NCI-H1694 treated with DMSO at 0.1 percent for 48 hours (cell line): ENCODE measurements at regions not wholly inside any gene's neighbourhood (a gene's known extent, or its start where the extent isn't known, plus 50 kb on each side); places are given as distances from the start of the nearest gene placed in this dataset.

Experiments
- DNase-seq: peaks from one replicate; lab custom pipeline; 2025; lab: John Stamatoyannopoulos, UW

GRCh38 chr4:59068722-59069418 lies 1958.7 kb upstream of the IGFBP7 start:
- DNase-seq = no peak

- DNase-seq = no peak
Observed at GRCh38 chr4:59086410-59086809, 1976.2 kb upstream of the IGFBP7 start.

- no peak for DNase-seq
Observed at GRCh38 chr4:59091146-59092142, 1981.3 kb upstream of the IGFBP7 start.

GRCh38 chr4:59094505-59094904 lies 1984.3 kb upstream of the IGFBP7 start:
- no peak for DNase-seq

- DNase-seq = no peak
Observed at GRCh38 chr4:59102311-59102710, 1992.1 kb upstream of the IGFBP7 start.

GRCh38 chr4:59120287-59120814 lies 2010.2 kb upstream of the IGFBP7 start:
- no peak for DNase-seq

GRCh38 chr4:59122626-59123025 lies 2012.4 kb upstream of the IGFBP7 start:
- DNase-seq = peak; percentile 32

GRCh38 chr4:59126159-59126558 lies 2016.0 kb upstream of the IGFBP7 start:
- DNase-seq = no peak

- no peak for DNase-seq
Observed at GRCh38 chr4:59127006-59127405, 2016.8 kb upstream of the IGFBP7 start.

GRCh38 chr4:59127743-59128142 lies 2017.6 kb upstream of the IGFBP7 start:
- DNase-seq = peak; percentile 17

GRCh38 chr4:59135248-59135985 lies 2025.2 kb upstream of the IGFBP7 start:
- no peak for DNase-seq

- no peak for DNase-seq
Observed at GRCh38 chr4:59161249-59161648, 2038.9 kb upstream of the ADGRL3 start.

- no peak for DNase-seq
Observed at GRCh38 chr4:59175617-59176016, 2024.5 kb upstream of the ADGRL3 start.

GRCh38 chr4:59179372-59179771 lies 2020.8 kb upstream of the ADGRL3 start:
- DNase-seq = no peak

- DNase-seq = no peak
Observed at GRCh38 chr4:59180161-59180560, 2020.0 kb upstream of the ADGRL3 start.

GRCh38 chr4:59180969-59181368 lies 2019.2 kb upstream of the ADGRL3 start:
- no peak for DNase-seq

- no peak for DNase-seq
Observed at GRCh38 chr4:59195839-59196238, 2004.3 kb upstream of the ADGRL3 start.

- DNase-seq = no peak
Observed at GRCh38 chr4:59200992-59201391, 1999.1 kb upstream of the ADGRL3 start.

GRCh38 chr4:59217910-59218631 lies 1982.1 kb upstream of the ADGRL3 start:
- DNase-seq = no peak

GRCh38 chr4:59222221-59222620 lies 1977.9 kb upstream of the ADGRL3 start:
- DNase-seq = no peak

- DNase-seq = no peak
Observed at GRCh38 chr4:59223292-59223941, 1976.7 kb upstream of the ADGRL3 start.
